GM18519 (cell line): ENCODE measurements at regions not wholly inside any gene's neighbourhood (a gene's known extent, or its start where the extent isn't known, plus 50 kb on each side); places are given as distances from the start of the nearest gene placed in this dataset.

ENCODE experiments used
- ATAC-seq: cut with Tn5 transposase; IDR thresholded peaks from one replicate; pipeline ENCODE4 v1.9.1; 2021; ENCODE audit warnings: mild to moderate bottlenecking, moderate library complexity; ENCODE audit not compliant: unreplicated experiment, low FRiP score

DNA sequence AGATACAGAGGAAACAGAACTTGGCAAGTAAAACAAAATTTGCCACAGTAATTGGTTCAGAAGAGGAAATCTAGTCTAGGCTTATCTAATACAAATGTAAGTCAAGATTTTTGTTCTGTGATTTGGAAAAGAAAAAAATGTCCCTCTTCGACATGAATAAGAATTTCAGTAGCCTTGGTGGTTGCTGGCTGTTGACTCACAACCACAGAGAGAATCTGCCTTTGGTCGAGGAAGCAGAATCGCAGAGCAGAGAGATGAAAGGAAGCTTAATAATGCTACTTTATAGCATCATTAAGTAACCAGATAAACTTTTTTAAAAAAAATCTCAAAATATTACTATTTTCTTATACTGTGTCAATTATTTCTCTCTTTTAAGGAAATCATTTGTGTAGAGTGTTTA, 1096.6 kb downstream of the FLRT2 start:
- ATAC-seq: no peak

- no peak for ATAC-seq
These were observed 1095.7 kb downstream of the FLRT2 start for GRCh38 chr14:86625637-86626036.

GRCh38 chr14:86619726-86620125, 1089.8 kb downstream of the FLRT2 start:
- no peak for ATAC-seq

- no peak for ATAC-seq
These were observed 1083.8 kb downstream of the FLRT2 start for GRCh38 chr14:86613786-86614185.

DNA sequence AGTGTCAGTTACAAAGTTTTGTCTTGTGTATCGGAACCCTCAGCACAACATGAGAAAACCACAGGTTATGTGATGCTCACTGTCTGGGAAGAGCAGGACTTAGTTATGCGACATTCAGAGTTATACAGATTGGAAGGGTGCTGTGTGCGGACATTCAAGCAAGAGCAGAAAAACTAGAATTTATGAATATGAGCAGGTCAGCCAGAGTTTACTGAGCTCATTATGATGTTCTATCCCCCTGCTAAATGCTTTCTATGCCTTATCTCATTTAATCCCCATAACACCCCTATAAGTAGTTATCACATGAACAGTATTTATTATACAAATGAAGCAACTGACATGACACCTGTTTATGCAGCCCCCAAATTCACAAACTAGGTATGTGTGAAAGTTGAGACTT, 1083.2 kb downstream of the FLRT2 start:
- ATAC-seq: no peak

DNA sequence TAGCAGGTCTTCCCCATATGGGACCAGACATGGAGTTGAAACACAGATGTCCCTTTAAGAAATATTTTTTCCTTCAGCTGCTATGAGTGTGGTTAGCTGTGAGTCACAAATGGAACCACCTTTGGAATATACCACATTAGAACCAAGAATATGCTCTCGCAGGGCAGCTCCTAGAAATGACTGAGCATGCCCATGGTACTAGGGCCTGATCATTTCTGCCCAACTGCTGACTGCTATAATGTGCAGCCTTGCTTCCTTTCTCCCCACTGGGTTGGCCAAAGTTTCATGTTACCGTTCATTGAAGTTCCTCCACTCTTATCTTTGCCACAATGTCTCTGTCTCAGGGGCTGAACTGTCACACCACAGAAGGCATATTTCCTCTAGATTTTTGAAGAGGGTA, 1074.6 kb downstream of the FLRT2 start:
- no peak for ATAC-seq

DNA sequence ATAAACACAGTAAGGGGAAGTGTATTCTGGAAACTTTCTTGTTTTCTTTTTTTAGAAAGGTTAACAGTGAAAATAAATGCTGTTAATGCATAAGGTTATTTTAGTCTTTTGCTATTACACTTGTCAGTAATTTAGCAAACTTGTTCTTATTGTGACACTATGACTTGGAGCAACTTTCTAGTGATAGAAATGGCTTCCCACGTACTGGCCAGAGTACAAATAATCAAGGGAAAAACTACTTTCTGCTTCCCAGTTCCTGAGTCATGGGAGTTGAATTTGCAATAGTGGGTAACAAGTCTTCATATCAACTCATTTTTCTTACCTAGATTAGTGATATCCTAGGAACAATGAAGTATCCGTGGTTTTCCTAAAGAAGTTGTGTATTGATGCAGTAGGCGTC, 1072.3 kb downstream of the FLRT2 start:
- ATAC-seq: no peak

- no peak for ATAC-seq
These were observed 1071.9 kb downstream of the FLRT2 start for GRCh38 chr14:86601813-86602212.

GRCh38 chr14:86597279-86597678, 1067.3 kb downstream of the FLRT2 start:
- no peak for ATAC-seq

DNA sequence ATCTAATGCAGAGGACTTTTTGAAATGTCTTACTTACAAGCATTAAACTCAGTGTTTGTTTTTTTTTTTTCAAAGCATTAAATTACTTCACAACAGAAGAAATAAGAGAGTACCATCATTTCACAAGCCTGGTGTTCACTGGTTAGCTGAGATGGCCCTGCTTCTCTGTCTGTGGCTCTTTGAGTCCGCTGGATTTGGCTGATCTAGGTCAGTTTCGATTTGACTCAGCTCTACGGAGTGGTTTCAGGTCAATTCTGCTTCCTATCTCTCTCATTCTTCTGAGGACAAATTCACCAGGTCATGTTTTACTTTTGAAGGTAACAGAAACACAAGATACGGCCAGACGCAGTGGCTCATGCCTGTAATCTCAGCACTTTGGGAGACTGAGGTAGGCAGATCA, 1066.1 kb downstream of the FLRT2 start:
- no peak for ATAC-seq

DNA sequence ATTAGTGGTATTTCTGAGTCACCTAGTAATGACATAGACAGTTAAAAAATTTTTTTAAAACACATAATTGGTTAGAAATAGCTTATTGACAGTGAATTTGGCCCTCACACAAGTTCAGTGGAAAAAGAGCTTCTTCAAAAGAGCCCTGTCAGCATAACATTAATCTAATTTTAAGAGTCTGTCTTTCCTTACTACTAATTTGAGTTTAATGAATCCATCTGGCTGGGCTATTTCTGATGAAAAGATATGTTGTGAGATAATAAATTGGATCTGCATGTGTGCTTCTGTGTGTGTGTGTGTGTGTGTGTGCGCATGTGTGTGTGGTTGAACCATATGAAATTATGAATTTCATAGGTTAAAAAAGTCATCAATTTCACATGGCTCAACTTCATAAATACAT, 1045.2 kb downstream of the FLRT2 start:
- ATAC-seq: no peak

DNA sequence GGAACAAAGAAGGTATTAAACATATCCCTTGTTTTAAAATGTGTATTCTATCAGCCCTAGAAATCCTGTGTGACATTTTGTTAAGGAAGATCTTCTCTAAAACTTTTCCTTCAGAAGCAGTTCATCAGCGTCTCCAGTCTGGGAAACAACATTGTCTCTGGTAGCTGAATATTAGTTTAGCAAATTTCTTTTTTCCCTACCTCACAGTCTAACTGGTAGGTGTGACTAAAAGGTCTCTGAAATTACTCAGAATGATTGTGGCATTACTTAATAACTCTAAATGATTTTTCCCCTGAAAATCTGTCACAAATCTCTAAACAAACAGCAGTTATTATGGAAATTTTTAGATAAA, 1044.8 kb downstream of the FLRT2 start:
- no peak for ATAC-seq

GRCh38 chr14:86574051-86574777, 1044.3 kb downstream of the FLRT2 start:
- no peak for ATAC-seq

DNA sequence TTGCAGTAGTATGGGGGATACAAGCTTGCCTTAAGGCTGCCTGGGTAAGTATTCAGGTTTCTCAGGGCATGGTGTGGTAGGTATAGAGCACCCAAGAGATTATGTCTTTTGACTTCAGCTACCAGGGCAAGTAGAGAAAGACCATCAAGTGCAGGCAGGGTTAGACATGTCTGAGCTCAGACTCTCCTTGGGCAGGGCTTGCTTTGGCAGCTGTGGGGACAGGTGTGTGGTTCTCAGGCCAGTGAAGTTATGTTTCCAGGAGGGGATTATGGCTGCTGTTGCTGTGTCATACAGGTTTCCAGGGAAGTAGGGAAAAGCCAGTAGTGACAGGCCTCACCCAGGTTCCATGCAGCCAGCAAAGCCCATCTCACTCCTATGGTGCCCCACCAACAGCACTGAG, 1040.4 kb downstream of the FLRT2 start:
- ATAC-seq: no peak

DNA sequence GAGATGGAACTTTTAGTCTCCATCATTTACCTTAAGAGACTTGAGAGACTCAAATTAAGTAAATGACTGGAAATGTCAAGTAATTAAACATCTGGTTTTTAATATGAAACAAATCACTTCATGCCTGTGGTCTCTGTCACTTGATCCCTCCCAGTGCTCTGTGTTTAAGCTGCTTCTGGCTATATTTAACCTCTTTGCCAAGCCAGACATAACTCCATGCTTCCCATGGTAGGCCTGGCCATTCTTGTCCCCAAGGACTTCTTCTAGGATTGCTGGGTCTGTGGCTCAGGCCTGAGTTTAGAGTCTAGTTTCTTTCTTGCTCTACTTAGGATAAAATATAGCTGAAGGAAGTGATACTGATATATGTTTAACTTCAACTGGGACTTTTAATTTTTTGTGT, 1013.6 kb downstream of the FLRT2 start:
- no peak for ATAC-seq

DNA sequence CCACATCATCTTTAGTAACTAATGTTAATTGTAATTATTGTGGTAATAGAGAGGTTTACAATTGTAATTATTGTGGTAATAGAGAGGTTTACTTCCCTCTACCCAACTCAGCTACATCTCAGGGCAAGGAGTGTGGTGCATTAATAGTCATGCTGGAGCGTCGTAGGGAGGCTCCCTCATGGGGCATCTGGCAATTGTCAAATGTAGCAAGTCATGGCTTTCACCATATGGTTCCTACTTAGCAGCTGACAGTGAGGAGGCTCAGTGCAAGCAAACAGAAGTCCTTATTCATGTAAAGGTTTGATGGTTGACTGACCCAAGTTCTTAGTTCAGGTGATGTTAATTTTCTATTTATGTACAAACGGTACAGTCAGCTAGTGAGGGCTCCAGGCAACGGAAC, 1012.0 kb downstream of the FLRT2 start:
- ATAC-seq: no peak

- no peak for ATAC-seq
These were observed 1010.8 kb downstream of the FLRT2 start for GRCh38 chr14:86540636-86541247.

GRCh38 chr14:86539361-86540070, 1009.6 kb downstream of the FLRT2 start:
- ATAC-seq: no peak

DNA sequence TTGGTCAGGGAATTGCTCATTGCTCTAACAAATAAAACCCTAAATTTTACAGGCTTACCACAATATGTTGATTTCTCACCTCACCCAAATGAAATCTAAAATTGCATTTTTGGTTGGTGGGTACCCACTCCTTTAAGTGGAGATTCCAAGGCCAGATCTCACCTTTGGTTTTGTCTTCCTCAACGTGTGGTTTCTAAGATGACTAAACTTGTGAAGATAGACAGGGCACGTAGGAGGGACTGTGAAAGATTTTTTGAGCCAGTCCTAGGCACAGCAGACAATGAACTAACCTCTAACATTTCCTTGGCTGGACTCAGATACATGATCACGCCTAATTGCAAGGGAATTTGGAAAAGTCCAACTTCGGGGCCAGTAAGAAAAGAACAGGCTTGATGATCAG, 1003.9 kb downstream of the FLRT2 start:
- no peak for ATAC-seq

- no peak for ATAC-seq
These were observed 1002.3 kb downstream of the FLRT2 start for GRCh38 chr14:86532219-86532618.

DNA sequence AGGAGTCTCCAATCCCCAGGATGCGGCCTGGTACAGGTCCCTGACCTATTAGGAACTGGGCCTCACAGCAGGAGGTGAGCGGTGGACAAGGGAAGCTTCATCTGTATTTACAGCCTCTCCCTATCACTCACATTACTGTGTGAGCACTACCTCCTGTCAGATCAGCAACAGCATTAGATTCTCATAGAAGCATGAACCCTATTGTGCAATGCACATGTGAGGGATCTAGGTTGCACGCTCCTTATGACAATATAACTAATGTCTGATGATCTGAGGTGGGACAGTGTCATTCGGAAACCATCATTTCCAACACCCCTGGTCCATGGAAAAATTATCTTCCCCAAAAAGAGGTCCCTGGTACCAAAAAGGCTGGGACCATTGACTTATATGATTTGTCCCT, 1000.5 kb downstream of the FLRT2 start:
- ATAC-seq: no peak

DNA sequence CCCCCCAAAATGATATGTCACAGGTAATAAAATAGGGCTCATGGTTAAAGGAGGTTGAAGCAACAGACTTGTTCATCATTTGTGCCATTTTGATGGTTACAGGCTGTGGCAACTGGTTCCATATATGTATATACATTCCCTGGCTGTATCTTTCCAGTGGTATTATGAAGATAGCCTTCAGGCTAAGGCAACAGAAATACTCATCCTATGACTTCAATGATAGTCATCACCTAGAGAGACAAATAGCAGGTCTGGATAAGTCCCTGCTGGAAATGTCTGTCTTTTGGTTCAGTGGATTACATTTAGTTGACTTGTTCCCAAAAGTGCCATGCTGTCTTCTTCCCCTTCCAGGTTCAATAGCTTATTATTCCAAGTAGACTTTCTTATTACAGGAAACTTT, 997.4 kb downstream of the FLRT2 start:
- ATAC-seq: no peak
